GM21786 (cell line): ENCODE measurements at regions not wholly inside any gene's neighbourhood (a gene's known extent, or its start where the extent isn't known, plus 50 kb on each side); places are given as distances from the start of the nearest gene placed in this dataset.

Experiments
- ATAC-seq: cut with Tn5 transposase; IDR thresholded peaks from one replicate; pipeline ENCODE4 v1.9.1; 2021; ENCODE audit not compliant: unreplicated experiment

DNA sequence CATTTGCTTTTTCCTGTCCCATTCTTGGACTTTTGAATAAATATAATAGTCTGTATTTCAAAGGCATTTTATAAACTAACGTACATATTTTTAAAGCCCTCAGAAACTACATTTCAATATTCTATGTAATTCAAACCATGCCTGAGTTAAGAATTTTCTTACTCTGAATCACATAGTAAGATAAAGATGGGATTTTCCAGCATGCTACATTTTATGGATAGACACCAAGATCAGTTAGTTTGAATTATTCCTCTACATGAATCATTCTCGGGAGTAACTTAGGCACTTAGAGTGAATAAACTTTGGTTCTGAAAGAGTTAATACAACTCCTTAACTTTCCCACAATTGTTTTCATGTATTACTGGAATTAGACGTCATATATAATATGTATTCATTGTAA is 713.3 kb upstream of the CBLB start:
- no peak for ATAC-seq

- ATAC-seq: no peak
Measured at GRCh38 chr3:106587551-106587950, 718.7 kb upstream of the CBLB start.

DNA sequence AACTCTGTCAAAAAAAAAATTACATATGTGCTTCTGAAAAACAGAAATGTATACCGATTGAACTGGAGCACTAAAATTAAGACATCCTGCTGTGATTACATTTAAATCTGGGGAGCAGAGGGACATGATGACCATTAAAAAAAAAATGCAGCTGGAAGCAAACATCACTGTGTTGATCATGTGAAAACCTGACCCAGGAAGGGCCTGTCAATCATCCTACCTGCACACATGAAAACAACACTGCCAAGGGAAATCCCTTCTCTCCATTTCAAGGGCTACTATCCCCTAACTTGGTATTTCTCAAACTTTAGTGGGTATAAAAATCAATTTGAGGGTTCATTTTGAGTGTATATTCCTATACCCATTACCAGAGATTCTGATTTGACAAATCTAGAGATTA is 719.9 kb upstream of the CBLB start:
- ATAC-seq: no peak

DNA sequence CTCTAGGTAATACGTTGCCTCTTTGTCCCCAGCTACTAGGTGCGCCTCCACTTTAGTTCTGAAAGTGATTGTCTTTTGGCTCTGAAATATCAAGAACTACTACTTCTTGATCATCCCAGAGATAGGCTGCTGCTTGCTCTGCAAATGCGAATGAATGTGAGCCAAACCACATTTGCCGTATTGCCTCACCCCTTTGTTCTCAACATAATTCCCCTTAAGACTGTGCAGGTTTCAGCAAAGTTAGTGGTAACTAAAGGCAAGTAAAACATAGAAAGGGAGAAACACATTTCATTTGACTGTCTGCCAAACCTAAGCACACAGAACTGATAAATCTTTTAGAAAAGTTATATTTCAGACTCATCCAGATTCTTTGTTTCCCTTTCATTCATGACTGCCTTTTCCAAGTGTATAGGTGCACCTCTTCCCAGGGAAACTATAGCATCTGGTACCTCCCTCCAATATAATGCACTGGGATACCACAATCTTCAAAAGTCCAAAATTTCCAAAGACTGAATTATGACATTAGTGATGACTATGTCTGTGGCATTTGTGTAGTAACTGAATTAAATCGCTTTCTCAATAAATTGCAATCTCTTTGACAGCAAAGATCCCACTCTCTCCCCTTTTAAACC is 720.6 kb upstream of the CBLB start:
- ATAC-seq: no peak

DNA sequence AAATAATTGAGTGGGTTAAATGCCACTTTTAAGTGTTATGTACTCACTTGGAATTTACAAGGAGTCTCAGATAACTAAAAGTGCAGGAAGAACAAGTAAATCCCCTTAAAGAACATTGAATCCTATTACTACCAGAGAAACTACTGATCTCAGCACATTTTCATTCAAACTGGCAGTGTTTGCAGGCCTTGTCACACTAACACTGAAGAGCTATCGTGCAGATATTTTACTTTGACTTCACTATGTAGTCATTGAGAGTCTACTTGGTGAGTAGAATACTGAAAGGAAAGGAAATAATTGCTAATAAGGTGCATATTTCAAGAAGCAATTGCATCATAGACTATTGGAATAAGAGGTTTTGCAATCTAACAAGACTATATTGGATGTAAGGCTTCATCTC is 721.4 kb upstream of the CBLB start:
- no peak for ATAC-seq

DNA sequence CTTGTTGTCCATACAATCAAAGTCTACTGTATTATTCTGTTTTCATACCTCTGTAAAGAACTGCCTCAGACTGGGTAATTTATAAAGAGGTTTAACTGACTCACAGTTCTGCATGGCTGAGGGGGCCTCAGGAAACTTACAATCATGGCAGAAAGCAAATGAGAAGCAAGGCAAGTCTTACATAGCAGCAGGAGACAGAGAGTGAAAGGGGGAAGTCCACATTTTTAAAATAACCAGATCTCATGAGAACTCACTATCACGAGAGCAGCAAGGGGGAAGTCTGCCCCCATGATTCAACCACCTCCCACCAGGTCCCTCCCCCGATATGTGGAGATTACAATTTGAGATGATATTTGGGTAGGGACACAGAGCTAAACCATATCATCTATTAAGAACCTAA is 724.6 kb upstream of the CBLB start:
- no peak for ATAC-seq

DNA sequence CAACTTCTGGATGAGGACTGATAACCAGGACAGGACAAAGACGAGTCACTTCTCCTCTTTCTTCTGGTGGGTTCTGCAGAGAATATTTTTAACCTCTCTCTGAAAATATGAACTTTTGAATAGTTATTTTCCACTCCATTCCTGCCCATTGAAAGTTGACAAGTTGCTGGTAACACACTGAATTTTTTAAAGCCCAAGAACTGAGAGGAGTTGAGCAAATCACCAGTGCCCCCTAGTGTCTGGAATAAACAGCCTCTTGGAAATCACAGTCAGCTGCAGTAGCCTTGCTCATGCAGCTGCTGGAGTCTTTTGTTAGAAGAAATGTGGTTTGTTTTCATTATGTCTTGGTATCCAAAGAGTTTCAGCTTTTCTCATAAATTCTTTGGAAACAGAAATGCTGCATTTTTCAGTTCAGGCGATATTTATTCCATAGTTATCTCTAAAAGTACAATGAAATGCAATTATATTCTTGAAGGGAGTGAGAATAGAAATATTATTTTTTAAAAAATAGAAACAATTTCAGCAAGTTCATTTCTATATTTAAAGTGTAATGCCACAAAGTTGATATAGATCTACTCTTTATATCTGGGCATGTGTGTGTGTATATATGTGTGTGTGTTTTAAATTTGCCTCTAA is 741.0 kb upstream of the CBLB start:
- peak; percentile 90 for ATAC-seq

- ATAC-seq: no peak
Measured at GRCh38 chr3:106610362-106610959, 741.6 kb upstream of the CBLB start.

DNA sequence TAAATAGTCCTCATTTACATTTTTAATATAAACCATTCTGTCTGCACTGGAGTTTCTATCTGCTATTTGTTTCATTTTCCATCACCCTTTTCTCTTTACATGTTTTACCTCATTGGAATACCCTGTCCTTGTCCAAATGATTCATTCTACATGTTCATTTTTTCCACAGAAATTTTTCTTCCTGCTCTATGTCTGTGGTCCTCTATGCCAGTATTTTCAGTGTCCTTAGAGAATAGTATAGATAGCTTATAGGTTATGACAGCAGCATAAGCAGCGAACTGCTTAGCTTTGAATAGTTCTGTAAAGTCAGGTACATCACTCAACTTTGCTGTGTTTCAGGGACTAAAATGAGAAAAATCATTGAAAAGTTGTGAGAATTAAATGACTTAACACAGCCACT is 742.3 kb upstream of the CBLB start:
- no peak for ATAC-seq

DNA sequence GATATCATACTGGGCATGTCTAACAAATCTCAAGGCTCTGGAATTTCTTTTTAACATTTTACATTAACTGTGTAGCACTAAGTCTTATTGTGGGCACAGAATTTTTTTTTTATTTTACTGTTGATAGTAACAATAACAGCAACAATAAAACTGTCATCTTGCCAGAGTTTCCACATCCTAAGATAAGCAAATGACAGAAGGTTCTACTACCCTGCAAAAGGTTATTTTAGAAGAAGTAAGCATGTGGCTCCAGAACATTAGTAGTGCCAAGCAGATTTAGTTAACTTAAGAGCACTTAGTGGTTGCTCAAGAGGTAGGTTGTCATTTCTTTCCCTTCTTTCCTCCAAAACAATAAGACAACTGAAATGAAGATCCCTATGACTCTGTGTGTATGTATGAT is 743.0 kb upstream of the CBLB start:
- no peak for ATAC-seq

DNA sequence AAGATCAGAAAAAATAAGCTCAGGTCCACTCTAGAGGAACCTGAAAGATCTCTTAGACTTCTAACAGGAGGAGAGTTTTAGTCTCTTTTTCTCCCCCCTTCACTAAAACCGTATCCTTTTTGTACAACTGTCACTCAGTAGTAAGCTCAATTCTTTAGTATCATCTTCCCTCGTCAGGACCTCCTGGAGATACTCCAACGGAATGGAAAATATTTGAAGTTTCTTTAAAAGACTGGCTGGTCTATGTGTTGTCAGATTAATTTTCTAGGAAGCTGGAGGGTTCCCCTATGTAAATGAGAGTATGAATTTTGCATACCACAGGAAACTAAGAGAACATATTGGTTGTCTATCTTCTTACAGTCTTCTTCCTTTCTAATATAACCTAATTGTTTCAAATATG is 747.7 kb upstream of the CBLB start:
- ATAC-seq: no peak

GRCh38 chr3:106617276-106617675 is 748.5 kb upstream of the CBLB start:
- no peak for ATAC-seq

DNA sequence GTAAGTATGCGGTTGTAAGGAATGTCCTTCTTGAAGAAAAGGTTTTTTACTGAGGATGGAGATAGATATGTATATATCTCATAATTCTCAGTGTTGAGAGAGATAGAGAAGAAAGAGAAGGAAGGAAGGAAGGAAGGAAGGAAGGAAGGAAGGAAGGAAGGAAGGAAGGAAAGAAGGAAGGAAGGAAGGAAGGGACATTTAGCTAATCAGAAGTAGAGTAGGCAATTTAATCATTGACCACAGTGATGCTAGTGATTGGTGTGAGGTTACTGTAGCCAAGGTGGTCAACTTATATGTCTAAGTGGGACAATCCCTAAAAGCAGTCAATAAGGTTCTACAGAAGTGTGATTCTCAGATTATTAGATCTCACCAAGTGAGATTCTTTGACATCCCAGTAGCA is 751.8 kb upstream of the CBLB start:
- no peak for ATAC-seq

- no peak for ATAC-seq
Measured at GRCh38 chr3:106624154-106624553, 753.1 kb upstream of the CCDC54 start.

GRCh38 chr3:106628407-106628806 is 748.8 kb upstream of the CCDC54 start:
- ATAC-seq: peak; percentile 34

- peak; percentile 96 for ATAC-seq
Measured at GRCh38 chr3:106629215-106629832, 747.9 kb upstream of the CCDC54 start.

GRCh38 chr3:106631373-106632108 is 745.7 kb upstream of the CCDC54 start:
- no peak for ATAC-seq

- peak; percentile 78 for ATAC-seq
Measured at GRCh38 chr3:106635271-106635670, 742.0 kb upstream of the CCDC54 start.

DNA sequence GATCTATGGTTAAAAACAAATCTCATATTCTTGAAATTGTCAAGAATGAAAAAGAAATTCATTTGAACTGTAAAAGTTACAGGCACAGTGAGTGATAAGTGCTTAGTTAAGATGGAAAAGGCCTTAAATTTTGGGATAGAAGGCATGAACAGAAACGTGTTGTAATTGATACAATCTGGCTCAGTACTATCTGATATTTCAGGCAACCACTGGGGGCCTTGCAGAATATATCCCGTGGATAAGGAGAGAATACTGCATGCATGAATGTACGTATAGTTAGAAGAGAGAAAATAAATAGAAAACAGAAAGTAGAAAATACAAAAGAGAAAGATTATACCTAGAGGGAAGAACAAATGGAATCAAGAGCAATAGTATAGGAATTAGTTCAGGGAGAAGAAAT is 741.4 kb upstream of the CCDC54 start:
- ATAC-seq: no peak

DNA sequence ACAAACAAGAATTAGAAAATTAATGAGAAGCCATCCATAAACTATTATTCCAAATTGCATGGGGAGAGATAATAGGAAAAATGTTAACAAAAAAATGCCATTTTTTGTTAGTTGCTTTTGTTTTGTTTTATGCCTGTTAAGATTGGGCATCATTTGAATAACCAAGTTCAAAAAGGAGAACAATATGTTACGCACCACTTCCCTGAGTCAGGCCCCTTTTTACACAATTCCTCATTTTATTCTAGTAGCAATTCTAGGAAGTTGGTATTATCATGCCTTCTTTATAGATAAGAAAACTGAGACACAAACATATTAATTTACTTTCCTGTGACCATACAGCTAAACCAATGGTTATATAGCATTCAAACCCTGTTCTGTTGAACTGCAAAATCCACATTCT is 736.9 kb upstream of the CCDC54 start:
- no peak for ATAC-seq

DNA sequence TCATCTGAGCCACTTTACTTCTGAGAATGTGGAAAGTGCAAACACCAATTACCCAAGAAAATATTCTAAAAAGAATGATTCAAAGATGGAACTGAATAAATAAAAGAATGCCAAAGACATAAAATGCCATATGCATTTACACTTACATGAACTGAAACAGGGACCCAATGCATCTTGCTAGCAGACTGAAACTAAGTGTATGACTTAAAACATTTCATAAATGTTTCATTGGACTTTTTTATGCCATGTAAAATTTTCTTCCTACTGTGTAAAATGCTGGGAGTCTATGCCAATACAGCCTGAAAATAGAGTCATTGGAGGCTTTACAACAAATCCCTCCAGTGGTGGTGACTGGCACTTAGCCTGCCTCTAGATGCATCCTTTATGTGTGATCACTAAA is 735.1 kb upstream of the CCDC54 start:
- no peak for ATAC-seq
